ENCODE measurements at regions not wholly inside any gene's neighbourhood (a gene's known extent, or its start where the extent isn't known, plus 50 kb on each side); places are given as distances from the start of the nearest gene placed in this dataset.

GRCh38 chr2:234304950-234305349 is 191.9 kb downstream of the ARL4C start:
- no peak for DNase-seq (ENCODE audit: low spot score, unreplicated experiment)
- no peak overlapping the region for H3K27ac Mint-ChIP-seq

GRCh38 chr2:234302664-234302991 is 194.3 kb downstream of the ARL4C start:
- DNase-seq (ENCODE audit: low spot score, unreplicated experiment) = no peak
- Mint-ChIP-seq H3K4me3 (ENCODE audit: low read depth) (no peak overlapping the region), H3K27ac (no peak overlapping the region), H3K27me3 (no peaks in the 10 kb centered on the region), H3K9me3 (ENCODE audit: low read depth) (peaks cover 3% of the 10 kb centered on the region), H3K4me1 (ENCODE audit: low read depth) (peaks cover 10% of the 10 kb centered on the region), H3K36me3 (ENCODE audit: insufficient read depth) (no peaks in the 10 kb centered on the region)
- no peak for TF ChIP-seq CTCF (IDR thresholded peaks at IDR 0.05; ENCODE audit: unreplicated experiment)

More at GRCh38 chr2:234304950-234305349, 191.9 kb downstream of the ARL4C start:
- no peak for TF ChIP-seq CTCF (IDR thresholded peaks at IDR 0.05; ENCODE audit: unreplicated experiment)
- Mint-ChIP-seq H3K4me1 (ENCODE audit: low read depth) (peaks cover 12% of the 10 kb centered on the region), H3K36me3 (ENCODE audit: insufficient read depth) (no peaks in the 10 kb centered on the region), H3K27me3 (no peaks in the 10 kb centered on the region), H3K9me3 (ENCODE audit: low read depth) (peaks cover 3% of the 10 kb centered on the region), H3K4me3 (ENCODE audit: low read depth) (no peak overlapping the region)

GRCh38 chr2:234300932-234301823 is 195.7 kb downstream of the ARL4C start:
- DNase-seq (ENCODE audit: low spot score, unreplicated experiment) = no peak
- H3K27me3 Mint-ChIP-seq = peaks cover 2% of the 10 kb centered on the region
- no peaks in the 10 kb centered on the region for H3K36me3 Mint-ChIP-seq (ENCODE audit: insufficient read depth)
- H3K9me3 Mint-ChIP-seq (ENCODE audit: low read depth) = no peaks in the 10 kb centered on the region
- H3K4me3 Mint-ChIP-seq (ENCODE audit: low read depth) = no peak overlapping the region
- no peak for TF ChIP-seq CTCF (IDR thresholded peaks at IDR 0.05; ENCODE audit: unreplicated experiment)
- H3K27ac Mint-ChIP-seq = no peak overlapping the region
- H3K4me1 Mint-ChIP-seq (ENCODE audit: low read depth) = peaks cover 10% of the 10 kb centered on the region

GRCh38 chr2:234300391-234300925 is 196.4 kb downstream of the ARL4C start:
- no peaks in the 10 kb centered on the region for H3K9me3 Mint-ChIP-seq (ENCODE audit: low read depth)
- H3K36me3 Mint-ChIP-seq (ENCODE audit: insufficient read depth) = no peaks in the 10 kb centered on the region
- H3K27me3 Mint-ChIP-seq = peaks cover 2% of the 10 kb centered on the region
- no peak overlapping the region for H3K4me3 Mint-ChIP-seq (ENCODE audit: low read depth)
- no peak overlapping the region for H3K27ac Mint-ChIP-seq
- H3K4me1 Mint-ChIP-seq (ENCODE audit: low read depth) = peaks cover 10% of the 10 kb centered on the region
- TF ChIP-seq CTCF (IDR thresholded peaks at IDR 0.05; ENCODE audit: unreplicated experiment) = no peak
- DNase-seq (ENCODE audit: low spot score, unreplicated experiment) = no peak

GRCh38 chr2:234298918-234299317 is 198.0 kb downstream of the ARL4C start:
- Mint-ChIP-seq H3K4me3 (ENCODE audit: low read depth) (no peak overlapping the region), H3K4me1 (ENCODE audit: low read depth) (peaks cover 6% of the 10 kb centered on the region), H3K27ac (no peak overlapping the region), H3K9me3 (ENCODE audit: low read depth) (no peaks in the 10 kb centered on the region), H3K27me3 (peaks cover 2% of the 10 kb centered on the region), H3K36me3 (ENCODE audit: insufficient read depth) (no peaks in the 10 kb centered on the region)
- DNase-seq (ENCODE audit: low spot score, unreplicated experiment) = no peak
- TF ChIP-seq CTCF (IDR thresholded peaks at IDR 0.05; ENCODE audit: unreplicated experiment) = no peak

Measured in progenitor cell of endocrine pancreas (in vitro differentiated cells).